ENCODE measurements at regions not wholly inside any gene's neighbourhood (a gene's known extent, or its start where the extent isn't known, plus 50 kb on each side); places are given as distances from the start of the nearest gene placed in this dataset.
"Not testable (repeated sequence)": the region's sequence is repeated elsewhere in the genome, so short reads cannot be mapped to it uniquely, and the experiment has no call there.

DNA sequence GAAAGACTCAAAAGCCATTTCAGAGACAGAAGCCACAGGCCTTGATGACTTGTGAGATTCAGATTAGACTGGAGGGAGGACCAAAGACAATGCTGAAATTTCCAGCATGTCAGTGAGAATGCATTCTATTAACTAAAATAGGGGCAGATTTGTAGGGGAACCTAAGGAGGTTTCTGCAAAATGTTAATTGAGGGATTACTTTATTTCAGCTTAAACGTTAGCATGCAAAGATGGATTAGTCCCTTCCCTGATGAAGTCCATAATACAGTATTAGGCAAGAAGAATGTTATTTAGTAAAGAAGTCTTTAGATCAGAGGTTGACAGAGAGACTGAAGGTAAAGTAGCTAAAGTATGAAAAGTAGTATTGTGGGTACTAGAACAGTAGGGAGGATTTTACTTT is 98.9 kb upstream of the NBPF9 start:
- not testable (repeated sequence) for TF ChIP-seq POLR2A (IDR thresholded peaks at IDR 0.05)
- TF ChIP-seq, protein P1, sequence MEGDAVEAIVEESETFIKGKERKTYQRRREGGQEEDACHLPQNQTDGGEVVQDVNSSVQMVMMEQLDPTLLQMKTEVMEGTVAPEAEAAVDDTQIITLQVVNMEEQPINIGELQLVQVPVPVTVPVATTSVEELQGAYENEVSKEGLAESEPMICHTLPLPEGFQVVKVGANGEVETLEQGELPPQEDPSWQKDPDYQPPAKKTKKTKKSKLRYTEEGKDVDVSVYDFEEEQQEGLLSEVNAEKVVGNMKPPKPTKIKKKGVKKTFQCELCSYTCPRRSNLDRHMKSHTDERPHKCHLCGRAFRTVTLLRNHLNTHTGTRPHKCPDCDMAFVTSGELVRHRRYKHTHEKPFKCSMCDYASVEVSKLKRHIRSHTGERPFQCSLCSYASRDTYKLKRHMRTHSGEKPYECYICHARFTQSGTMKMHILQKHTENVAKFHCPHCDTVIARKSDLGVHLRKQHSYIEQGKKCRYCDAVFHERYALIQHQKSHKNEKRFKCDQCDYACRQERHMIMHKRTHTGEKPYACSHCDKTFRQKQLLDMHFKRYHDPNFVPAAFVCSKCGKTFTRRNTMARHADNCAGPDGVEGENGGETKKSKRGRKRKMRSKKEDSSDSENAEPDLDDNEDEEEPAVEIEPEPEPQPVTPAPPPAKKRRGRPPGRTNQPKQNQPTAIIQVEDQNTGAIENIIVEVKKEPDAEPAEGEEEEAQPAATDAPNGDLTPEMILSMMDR (IDR thresholded peaks at IDR 0.05): not testable (repeated sequence)

All from lower leg skin (tissue), 3 donors.